T-helper 17 cell (primary cell): ENCODE measurements at regions not wholly inside any gene's neighbourhood (a gene's known extent, or its start where the extent isn't known, plus 50 kb on each side); places are given as distances from the start of the nearest gene placed in this dataset.

ENCODE experiments used
- ATAC-seq: fragments of 150-1000 bp; cut with Tn5 transposase; 2 replicates; pipeline ENCODE4 v1.10.0; 2021; ENCODE audit warnings: mild to moderate bottlenecking, moderate library complexity
- DNase-seq, 3 donors: peaks; one replicate each; pipeline versions ENCODE4 v3.0.0 to v3.0.0-alpha.2; 2020 to 2021
- H3K9me3 ChIP-seq: one replicate; pipeline ENCODE4 v1.7.0; 2013; ENCODE audit warnings: low read length, mild to moderate bottlenecking; ENCODE audit not compliant: control insufficient read depth, poor library complexity, severe bottlenecking
- H3K27ac Mint-ChIP-seq: one replicate; pipeline ENCODE4 v1.8.0; 2022; ENCODE audit warnings: mild to moderate bottlenecking, moderate library complexity, mixed read lengths
- H3K27me3 Mint-ChIP-seq: one replicate; pipeline ENCODE4 v1.8.0; 2022; ENCODE audit warnings: mixed read lengths
- H3K36me3 Mint-ChIP-seq: one replicate; pipeline ENCODE4 v1.8.0; 2022; ENCODE audit warnings: low read depth, mixed read lengths
- H3K4me1 Mint-ChIP-seq: one replicate; pipeline ENCODE4 v1.8.0; 2022; ENCODE audit warnings: mild to moderate bottlenecking, mixed read lengths
- H3K4me3 Mint-ChIP-seq: one replicate; pipeline ENCODE4 v1.8.0; 2022; ENCODE audit warnings: mild to moderate bottlenecking, moderate library complexity, mixed read lengths

DNA sequence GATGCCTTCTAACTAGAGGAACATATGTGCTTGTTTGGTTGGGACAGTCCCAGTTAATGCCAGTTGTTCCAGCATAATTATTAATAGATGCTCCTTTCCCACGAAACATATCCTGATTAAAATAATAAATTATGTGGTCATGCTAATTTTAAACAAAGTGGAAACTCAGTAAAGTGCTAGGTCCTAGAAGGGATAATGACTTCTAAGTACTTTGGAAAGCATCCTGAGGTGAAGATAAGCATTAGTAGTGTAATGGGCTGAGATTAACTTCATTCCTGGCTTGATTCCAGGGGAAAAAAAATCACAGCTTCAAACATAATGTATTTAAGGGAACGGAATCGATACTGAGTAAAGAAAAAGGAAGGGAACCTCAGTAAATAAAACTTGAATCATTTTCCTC, 213.7 kb upstream of the SNX2 start:
- H3K9me3 ChIP-seq, result no peaks in the 10 kb centered on the region
- DNase-seq, result no peak
- ATAC-seq, result no peak
- H3K27ac Mint-ChIP-seq, result no peak overlapping the region
- no peaks in the 10 kb centered on the region for H3K36me3 Mint-ChIP-seq
- H3K4me1 Mint-ChIP-seq, result no peaks in the 10 kb centered on the region
- no peak overlapping the region for H3K4me3 Mint-ChIP-seq
- H3K27me3 Mint-ChIP-seq, result peaks cover 5% of the 10 kb centered on the region

DNA sequence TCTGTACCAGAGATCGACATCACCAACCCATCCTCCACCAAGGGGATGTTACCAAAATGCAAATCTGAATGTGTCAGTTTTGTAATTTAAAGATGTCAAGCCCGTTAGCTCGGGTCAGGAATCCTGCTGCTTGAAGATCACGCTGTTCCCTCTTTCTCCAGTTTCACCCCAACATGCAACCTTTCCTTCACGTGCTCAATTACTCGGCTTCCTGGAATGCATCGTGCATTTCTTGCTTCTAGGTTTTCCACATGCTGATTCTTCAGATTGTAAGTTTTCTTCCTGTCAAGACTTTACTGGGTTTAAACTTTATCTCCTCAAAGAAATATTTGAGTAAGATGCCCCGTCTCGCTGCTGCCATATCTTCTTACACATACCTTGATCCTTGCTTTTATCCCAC, 209.5 kb upstream of the SNX2 start:
- H3K4me3 Mint-ChIP-seq, result no peak overlapping the region

DNA sequence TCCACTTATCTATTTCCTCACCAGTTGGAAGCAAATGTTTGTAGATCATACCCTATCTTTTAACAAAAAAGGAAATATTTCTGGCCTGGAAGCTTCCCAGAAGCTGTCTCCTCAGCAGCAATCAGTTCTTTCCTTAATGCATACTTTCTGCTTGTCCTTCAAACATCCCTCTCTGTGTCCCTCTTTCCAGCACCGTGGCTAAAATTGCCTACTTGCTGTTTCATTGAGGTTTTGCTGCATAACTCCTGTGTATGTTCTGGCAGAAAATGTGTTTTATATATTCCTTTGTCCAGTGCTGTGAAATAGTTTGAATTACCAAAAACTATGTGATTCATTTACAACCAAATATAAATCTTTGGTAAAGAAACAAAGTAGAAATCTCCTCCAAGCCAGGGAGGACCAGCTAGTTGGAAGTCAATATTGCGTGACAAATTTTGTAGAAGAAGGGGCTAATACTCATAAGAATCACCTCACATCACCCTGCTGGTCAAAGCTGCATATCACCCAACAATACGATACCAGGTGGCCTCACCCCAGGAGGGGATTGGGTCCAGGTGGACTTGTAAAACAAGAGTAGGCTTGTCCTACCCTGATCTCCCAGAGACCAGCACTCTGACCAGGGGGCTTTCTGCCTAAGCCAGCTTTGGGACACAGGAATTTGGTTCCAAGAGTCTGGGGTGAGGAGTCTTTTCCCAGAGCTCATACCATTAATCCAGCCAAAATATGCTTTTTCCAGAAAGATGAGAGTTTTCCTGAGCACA, 198.4 kb upstream of the SNX2 start:
- no peaks in the 10 kb centered on the region for H3K36me3 Mint-ChIP-seq
- no peak for ATAC-seq
- H3K27me3 Mint-ChIP-seq, result peaks cover 26% of the 10 kb centered on the region

More for the DNA sequence above, 209.5 kb upstream of the SNX2 start:
- Mint-ChIP-seq H3K27me3 (peaks cover 24% of the 10 kb centered on the region), H3K4me1 (no peaks in the 10 kb centered on the region), H3K27ac (no peak overlapping the region), H3K36me3 (no peaks in the 10 kb centered on the region)
- ATAC-seq (no peak), DNase-seq (no peak)
- no peaks in the 10 kb centered on the region for H3K9me3 ChIP-seq

DNA sequence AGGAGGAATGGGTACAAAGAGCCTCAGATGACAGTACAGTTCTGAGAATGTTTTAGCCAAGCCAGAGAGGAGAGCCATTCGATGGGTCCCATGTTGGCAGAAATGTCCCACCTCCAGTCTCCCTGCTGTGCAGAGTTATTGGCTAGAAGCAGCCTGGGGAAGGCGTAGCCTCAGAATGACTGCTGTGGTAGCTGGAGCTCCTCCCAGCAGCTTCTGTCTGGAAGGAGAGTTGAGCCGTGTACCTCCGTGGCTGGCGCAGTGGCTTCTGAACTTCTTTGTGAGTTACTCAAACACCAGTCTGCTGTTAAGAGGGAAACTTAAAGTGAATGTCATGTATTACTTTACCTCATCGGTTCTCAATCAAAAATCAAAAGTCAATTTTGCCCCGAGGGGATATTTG, 193.3 kb upstream of the SNX2 start:
- ATAC-seq, result no peak
- peaks cover 21% of the 10 kb centered on the region for H3K27me3 Mint-ChIP-seq
- H3K27ac Mint-ChIP-seq, result no peak overlapping the region
- no peak for DNase-seq
- no peak overlapping the region for H3K4me3 Mint-ChIP-seq
- no peaks in the 10 kb centered on the region for H3K4me1 Mint-ChIP-seq
- H3K9me3 ChIP-seq, result no peaks in the 10 kb centered on the region
- H3K36me3 Mint-ChIP-seq, result no peaks in the 10 kb centered on the region

More for the DNA sequence above, 198.4 kb upstream of the SNX2 start:
- H3K9me3 ChIP-seq, result no peaks in the 10 kb centered on the region
- no peak overlapping the region for H3K27ac Mint-ChIP-seq
- no peaks in the 10 kb centered on the region for H3K4me1 Mint-ChIP-seq
- H3K4me3 Mint-ChIP-seq, result no peak overlapping the region
- no peak for DNase-seq

DNA sequence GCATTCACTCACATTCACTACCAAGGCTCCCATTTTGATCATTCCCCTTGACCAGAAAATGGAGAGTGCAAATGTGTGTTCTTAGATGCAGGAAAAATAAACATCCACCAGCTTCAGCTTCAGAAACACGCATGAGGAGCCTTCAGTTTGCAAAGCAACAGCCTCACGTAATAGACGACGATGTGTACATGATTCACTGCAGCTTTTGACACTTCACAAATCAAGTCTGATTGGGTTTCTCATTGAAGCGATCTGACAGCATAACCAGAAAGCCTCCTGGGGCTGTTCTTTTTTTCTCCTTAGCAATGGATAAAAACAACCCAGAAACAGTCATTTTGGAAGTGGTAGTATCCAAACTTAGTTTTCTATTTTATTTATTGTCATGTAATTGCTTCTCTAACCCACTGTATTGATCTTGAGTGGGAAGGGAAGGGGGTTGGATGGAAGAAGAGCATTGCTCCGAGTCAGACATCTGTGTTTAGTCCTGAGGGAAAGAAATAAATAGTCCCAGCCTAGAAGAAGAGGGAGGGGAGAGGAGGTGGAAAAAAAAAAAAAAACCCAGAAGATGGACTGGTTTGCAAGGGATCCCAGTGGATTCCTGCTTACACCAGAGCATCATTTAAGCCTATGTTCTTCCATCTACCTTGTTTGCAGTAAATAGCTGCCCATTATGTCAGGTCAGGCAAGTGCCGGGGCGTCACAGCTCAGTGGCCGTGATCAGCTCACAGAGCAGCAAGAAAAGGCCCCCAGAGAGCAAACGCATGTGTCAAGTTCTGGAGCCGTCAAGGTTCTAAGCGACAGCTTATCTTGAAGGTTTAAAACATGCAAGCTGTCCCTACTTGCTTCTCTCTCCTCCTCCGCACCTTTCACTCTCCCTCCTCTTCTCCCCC, 190.2 kb upstream of the SNX2 start:
- Mint-ChIP-seq H3K27ac (no peak overlapping the region), H3K4me3 (no peak overlapping the region), H3K4me1 (no peaks in the 10 kb centered on the region), H3K36me3 (no peaks in the 10 kb centered on the region), H3K27me3 (peaks cover 17% of the 10 kb centered on the region)
- ATAC-seq (no peak), DNase-seq (no peak)
- no peaks in the 10 kb centered on the region for H3K9me3 ChIP-seq

DNA sequence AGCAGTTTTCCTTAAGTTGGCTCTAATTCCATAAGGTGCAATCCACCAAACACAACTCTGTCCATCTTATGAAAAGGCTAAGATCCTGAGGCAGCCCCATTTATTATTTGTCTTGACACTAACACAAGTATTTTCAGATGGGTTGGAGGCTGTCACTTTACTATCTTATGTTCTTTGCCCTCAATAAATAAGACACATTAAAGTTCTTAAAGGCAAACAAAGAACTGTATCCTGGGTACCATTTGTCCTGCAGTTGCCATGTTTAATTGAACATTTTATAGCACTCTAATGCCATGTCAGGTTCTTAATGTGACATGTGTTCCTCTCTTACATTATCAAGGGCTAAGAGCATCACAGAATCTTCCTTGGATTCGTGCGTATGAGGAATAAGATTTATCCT, 189.5 kb upstream of the SNX2 start:
- Mint-ChIP-seq H3K36me3 (no peaks in the 10 kb centered on the region), H3K4me3 (no peak overlapping the region), H3K27me3 (peaks cover 13% of the 10 kb centered on the region), H3K27ac (no peak overlapping the region), H3K4me1 (no peaks in the 10 kb centered on the region)
- H3K9me3 ChIP-seq, result no peaks in the 10 kb centered on the region
- DNase-seq (no peak), ATAC-seq (no peak)

DNA sequence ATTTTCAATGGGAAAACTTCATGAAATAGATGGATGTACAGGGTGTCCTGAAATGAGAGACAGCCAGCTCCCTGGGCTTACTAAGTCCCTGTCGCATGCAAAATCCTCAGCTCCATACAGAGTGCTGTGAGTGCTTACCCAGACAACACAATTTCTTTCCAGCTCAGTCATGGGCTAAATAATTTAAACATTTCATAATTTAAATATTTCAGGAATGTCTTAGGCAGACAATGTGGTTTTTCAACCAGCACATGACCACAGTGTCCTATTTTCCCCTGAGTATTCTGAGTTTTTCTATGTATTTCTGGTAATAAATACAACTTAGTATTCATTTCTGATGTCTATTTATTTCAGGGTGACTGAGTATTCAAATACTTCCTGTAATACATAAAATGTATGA, 188.5 kb upstream of the SNX2 start:
- Mint-ChIP-seq H3K4me1 (no peaks in the 10 kb centered on the region), H3K4me3 (no peak overlapping the region), H3K36me3 (no peaks in the 10 kb centered on the region), H3K27ac (no peak overlapping the region), H3K27me3 (peaks cover 7% of the 10 kb centered on the region)
- ATAC-seq, result no peak
- DNase-seq, result no peak
- no peaks in the 10 kb centered on the region for H3K9me3 ChIP-seq

DNA sequence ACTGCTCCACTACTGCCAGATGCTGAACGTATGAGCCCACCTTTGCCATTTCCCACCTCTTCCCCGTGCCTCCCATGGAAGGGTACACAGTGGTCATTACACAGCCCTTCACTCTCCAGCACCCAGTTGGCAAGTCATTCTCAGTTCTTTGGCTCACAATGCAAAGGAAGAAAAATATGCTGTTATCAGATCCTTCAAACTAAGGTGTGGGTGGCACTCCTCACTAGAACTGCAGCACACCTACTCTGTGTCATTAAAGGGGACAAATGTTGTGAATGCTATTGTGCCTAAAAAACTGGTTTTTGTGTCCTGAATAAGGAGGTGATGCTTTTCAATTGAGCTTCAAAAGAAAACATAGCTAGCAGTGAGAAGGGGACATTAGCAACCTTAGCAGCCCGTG, 183.1 kb upstream of the SNX2 start:
- Mint-ChIP-seq H3K27me3 (no peaks in the 10 kb centered on the region), H3K4me1 (no peaks in the 10 kb centered on the region), H3K27ac (no peak overlapping the region), H3K4me3 (no peak overlapping the region), H3K36me3 (no peaks in the 10 kb centered on the region)
- ATAC-seq, result no peak
- H3K9me3 ChIP-seq, result no peaks in the 10 kb centered on the region
- no peak for DNase-seq

DNA sequence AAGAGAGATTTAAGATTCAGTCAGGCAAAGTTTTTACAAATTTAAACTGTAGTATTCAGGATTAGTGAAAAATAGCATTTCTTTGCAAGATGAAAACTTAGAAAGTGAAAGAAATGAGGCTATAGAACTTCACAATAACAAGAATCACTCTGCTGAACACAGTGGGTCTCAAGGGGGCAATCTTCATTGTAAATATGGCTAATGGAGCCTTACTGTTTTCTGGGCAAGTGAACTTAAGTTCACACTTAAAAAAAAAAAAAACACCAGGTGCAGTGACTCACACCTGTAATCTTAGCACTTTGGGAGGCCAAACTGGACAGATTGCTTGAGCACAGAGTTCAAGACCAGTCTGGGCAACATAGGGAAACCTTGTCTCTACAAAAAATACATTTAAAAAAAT, 175.9 kb upstream of the SNX2 start:
- DNase-seq, result no peak
- Mint-ChIP-seq H3K27ac (no peak overlapping the region), H3K4me3 (no peak overlapping the region), H3K36me3 (no peaks in the 10 kb centered on the region), H3K4me1 (no peaks in the 10 kb centered on the region), H3K27me3 (no peaks in the 10 kb centered on the region)
- no peaks in the 10 kb centered on the region for H3K9me3 ChIP-seq
- no peak for ATAC-seq

DNA sequence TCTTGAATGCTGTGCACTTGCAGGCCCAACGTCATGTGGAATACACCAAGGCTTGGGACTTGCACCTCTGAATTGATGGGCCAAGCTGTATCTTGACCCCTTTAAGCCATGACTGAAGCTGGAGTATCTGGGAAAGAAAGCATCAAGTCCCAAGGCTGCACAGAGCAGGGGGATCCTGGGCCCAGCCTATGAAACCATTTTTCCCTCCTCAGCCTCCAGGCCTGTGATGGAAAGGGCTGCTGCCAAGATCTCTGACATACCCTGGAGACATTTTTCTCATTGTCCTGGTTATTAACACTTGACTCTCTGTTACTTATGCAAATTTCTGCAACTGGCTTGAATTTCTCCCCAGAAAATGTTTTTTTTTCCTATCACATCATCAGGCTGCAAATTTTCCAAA, 174.0 kb upstream of the SNX2 start:
- Mint-ChIP-seq H3K36me3 (no peaks in the 10 kb centered on the region), H3K27me3 (no peaks in the 10 kb centered on the region), H3K27ac (no peak overlapping the region), H3K4me1 (no peaks in the 10 kb centered on the region), H3K4me3 (no peak overlapping the region)
- H3K9me3 ChIP-seq, result no peaks in the 10 kb centered on the region
- DNase-seq (no peak), ATAC-seq (no peak)

DNA sequence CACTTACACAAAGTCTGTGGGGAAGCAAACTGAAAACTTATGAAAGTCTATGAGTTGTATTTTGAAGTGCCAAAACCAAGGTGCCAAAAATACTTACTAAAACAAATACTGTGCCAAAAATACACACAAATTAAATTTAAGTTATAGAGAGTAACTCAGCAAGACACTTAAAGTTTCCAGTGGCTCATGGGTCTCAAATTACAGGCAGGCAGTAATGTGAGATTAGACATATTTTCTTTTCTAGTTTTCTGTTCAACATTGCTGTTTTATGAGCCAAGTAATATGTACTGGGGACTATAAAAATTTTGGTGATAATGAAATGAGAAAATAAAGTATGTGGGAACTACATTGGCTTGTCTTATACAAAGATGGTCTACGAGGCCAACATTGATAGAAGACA, 172.2 kb upstream of the SNX2 start:
- no peaks in the 10 kb centered on the region for H3K27me3 Mint-ChIP-seq
- no peak overlapping the region for H3K4me3 Mint-ChIP-seq
- no peaks in the 10 kb centered on the region for H3K36me3 Mint-ChIP-seq
- H3K4me1 Mint-ChIP-seq, result no peaks in the 10 kb centered on the region
- DNase-seq (no peak), ATAC-seq (no peak)
- H3K27ac Mint-ChIP-seq, result no peak overlapping the region
- no peaks in the 10 kb centered on the region for H3K9me3 ChIP-seq

DNA sequence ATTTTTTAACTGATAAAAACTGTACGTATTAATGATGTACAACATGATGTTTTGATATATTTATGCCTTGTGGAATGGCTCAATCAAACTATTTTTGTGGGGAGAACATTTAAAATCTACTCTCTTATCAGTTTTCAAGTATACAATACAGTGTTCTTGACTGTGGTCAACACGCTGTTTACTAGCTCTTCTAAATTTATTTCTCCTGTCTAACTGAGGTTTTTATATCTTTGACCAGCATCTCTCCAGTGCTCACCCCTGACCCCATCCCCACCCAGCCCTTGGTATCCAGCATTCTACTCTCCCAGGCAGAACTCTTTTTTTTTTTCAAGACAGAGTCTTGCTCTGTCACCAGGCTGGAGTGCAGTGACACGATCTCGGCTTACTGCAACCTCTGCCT, 169.6 kb upstream of the SNX2 start:
- H3K27me3 Mint-ChIP-seq, result no peaks in the 10 kb centered on the region

DNA sequence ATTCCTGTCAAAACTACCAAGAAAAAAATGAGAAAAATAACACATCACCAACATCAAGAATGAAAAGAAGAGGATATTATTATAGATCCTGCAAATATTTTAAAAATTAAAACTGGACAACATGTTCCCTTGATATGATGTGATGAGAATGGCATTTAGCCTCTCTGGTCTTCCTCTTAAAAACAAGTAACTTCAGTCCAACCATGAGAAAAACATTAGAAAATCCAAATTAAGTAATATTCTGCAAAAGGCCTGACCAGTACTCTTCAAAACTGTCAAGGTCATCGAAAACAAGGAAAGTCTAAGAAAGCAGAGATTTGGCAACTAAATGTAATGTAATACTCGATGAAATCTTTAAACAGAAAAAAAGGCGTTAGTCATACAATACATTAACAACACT, 167.1 kb upstream of the SNX2 start:
- Mint-ChIP-seq H3K36me3 (no peaks in the 10 kb centered on the region), H3K27ac (no peak overlapping the region), H3K27me3 (no peaks in the 10 kb centered on the region), H3K4me3 (no peak overlapping the region), H3K4me1 (no peaks in the 10 kb centered on the region)
- DNase-seq (no peak), ATAC-seq (no peak)
- H3K9me3 ChIP-seq, result no peaks in the 10 kb centered on the region

More for the DNA sequence above, 169.6 kb upstream of the SNX2 start:
- no peaks in the 10 kb centered on the region for H3K4me1 Mint-ChIP-seq
- no peaks in the 10 kb centered on the region for H3K9me3 ChIP-seq
- DNase-seq (no peak), ATAC-seq (no peak)
- H3K4me3 Mint-ChIP-seq, result no peak overlapping the region
- H3K27ac Mint-ChIP-seq, result no peak overlapping the region
- no peaks in the 10 kb centered on the region for H3K36me3 Mint-ChIP-seq

DNA sequence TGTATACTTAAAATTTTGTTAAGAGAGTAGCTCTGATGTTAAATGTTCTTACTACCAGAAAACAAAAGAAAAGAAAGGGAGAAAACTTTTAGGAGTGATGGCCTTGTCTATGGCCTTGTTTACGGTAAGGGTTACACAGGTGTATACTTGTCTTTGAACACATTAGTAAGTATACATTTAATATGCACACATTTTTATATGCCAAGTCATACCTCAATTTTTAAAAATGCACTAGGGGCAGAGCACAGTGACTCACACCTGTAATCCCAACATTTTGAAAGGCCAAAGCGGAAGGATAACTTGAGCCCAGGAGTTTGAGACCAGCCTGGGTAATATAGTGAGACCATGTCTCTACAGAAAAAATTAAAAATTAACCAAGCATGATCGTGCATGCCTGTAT, 166.7 kb upstream of the SNX2 start:
- Mint-ChIP-seq H3K27ac (no peak overlapping the region), H3K36me3 (no peaks in the 10 kb centered on the region), H3K4me1 (no peaks in the 10 kb centered on the region), H3K27me3 (no peaks in the 10 kb centered on the region), H3K4me3 (no peak overlapping the region)
- no peaks in the 10 kb centered on the region for H3K9me3 ChIP-seq
- ATAC-seq, result no peak
- DNase-seq, result no peak
